HG02884 (cell line): ENCODE measurements at regions not wholly inside any gene's neighbourhood (a gene's known extent, or its start where the extent isn't known, plus 50 kb on each side); places are given as distances from the start of the nearest gene placed in this dataset.

ENCODE experiments used
- ATAC-seq: cut with Tn5 transposase; IDR thresholded peaks from one replicate; pipeline ENCODE4 v1.9.1; 2021; ENCODE audit warnings: mild to moderate bottlenecking, moderate library complexity; ENCODE audit not compliant: unreplicated experiment

DNA sequence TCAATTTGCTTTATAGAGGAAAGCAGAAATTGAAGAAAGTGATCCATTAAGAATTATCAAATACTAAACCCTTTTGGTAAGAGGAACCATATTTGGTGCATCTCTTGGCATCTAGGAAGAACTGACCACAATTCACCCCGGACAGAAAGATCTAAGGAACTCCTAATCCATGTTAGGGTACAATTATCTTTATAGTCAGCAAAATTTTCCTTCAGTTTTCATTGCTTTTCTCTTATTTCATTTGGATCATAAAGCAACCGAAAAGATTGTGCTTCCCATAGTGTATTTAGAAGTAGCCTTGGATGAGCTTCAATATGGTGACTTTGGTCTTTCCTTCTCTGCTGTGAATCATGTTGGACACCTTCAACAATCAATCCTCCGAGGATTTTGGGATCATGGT is 50.1 kb upstream of the IGFBP5 start:
- ATAC-seq: no peak
